OCI-LY1 (cell line): ENCODE measurements at regions not wholly inside any gene's neighbourhood (a gene's known extent, or its start where the extent isn't known, plus 50 kb on each side); places are given as distances from the start of the nearest gene placed in this dataset.

Experiments
- EZH2 ChIP-seq: fragments of 200-600 bp; sonication (generic), shearing (Covaris generic); IDR thresholded peaks from 2 replicates; pipeline ENCODE4 v1.8.0; 2017; ENCODE audit warnings: borderline replicate concordance, mixed run types, mild to moderate bottlenecking, antibody characterized with exemption, low read length, moderate library complexity, mixed read lengths
- TF ChIP-seq, protein P1 (sequence below): fragments of 200-600 bp; sonication (generic), shearing (Covaris generic); IDR thresholded peaks from 2 replicates; pipeline ENCODE4 v1.5.1; 2017; ENCODE audit warnings: mild to moderate bottlenecking, antibody characterized with exemption, low read length, moderate library complexity, mixed read lengths

DNA sequence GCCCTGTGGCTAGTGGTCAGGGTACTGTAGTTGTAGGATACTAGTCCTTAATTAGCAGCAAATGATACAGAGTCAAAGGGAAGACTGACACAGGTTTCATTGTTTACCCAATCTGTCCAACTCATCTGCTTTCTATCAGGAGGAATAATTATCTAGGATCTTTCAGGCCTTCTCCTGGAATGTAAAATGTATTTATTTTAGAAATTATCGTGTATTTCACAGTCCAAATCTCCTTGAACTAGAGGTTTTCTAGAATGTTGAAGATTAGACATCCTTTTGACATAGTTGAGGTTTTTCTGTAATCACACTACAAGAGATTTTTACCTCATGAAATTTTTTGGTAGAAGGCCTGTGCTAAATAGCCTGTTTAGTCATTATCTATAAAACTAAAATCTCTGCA, 1694.8 kb upstream of the PCDH20 start:
- TF ChIP-seq, protein P1, sequence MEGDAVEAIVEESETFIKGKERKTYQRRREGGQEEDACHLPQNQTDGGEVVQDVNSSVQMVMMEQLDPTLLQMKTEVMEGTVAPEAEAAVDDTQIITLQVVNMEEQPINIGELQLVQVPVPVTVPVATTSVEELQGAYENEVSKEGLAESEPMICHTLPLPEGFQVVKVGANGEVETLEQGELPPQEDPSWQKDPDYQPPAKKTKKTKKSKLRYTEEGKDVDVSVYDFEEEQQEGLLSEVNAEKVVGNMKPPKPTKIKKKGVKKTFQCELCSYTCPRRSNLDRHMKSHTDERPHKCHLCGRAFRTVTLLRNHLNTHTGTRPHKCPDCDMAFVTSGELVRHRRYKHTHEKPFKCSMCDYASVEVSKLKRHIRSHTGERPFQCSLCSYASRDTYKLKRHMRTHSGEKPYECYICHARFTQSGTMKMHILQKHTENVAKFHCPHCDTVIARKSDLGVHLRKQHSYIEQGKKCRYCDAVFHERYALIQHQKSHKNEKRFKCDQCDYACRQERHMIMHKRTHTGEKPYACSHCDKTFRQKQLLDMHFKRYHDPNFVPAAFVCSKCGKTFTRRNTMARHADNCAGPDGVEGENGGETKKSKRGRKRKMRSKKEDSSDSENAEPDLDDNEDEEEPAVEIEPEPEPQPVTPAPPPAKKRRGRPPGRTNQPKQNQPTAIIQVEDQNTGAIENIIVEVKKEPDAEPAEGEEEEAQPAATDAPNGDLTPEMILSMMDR = no peak
- TF ChIP-seq EZH2 = no peak
